ENCODE measurements at regions not wholly inside any gene's neighbourhood (a gene's known extent, or its start where the extent isn't known, plus 50 kb on each side); places are given as distances from the start of the nearest gene placed in this dataset.
A peak's percentile ranks its signal among the peaks of the same experiment; 100 is the strongest.

DNA sequence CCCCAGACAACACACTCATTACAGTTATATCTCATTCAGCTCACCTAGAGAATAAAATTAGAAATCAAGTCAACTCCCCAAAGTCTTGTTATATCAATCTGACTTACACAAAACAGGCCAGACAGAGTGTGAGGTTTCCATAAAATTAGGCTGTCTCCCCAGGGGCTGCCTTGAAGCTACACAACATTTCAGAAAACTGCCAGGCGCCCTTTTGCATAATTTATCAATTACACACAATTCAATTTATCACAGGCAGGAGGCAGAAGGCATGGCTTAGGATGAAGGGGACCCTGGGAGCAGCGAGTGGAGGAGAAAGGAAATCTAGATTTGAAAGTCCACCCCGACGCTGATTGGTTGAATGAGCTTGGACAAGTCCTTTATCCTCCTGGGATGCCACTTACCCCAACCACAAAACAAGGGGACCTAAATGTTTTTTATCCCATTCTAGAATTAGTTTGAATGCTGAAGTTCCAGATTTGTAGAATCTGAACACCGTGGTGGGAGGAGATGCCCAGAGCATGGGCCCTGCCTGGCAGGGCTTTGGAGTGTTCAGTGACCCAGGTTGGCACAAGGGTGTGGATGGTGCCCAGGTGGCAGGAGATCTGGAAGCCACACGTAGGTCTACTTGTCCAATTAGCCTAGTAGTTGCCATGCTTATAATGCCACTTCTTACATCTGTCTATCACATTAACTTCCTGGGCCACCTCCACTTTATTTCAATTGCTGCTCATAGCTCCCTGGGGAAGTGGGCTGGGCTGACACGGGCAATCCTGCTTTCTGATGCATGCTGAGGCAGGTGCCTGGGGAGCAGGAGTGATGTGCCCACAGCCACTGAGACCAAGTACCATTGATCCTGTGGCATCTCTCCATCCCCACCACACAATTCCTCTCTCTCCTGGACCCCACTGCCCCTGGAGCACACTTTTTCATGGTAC lies 119.8 kb upstream of the TLE3 start:
- H3K9me3 ChIP-seq = no peaks in the 10 kb centered on the region
- H3K36me3 ChIP-seq = no peaks in the 10 kb centered on the region
- H3K27ac ChIP-seq = no peak overlapping the region
- no peaks in the 10 kb centered on the region for H3K4me1 ChIP-seq (replicated peaks)
- intact Hi-C loops (cut with DNase I) = no loop called here
- H3K4me3 ChIP-seq = no peak overlapping the region
- DNase-seq (ENCODE audit: low spot score) = no peak
- H3K27me3 ChIP-seq (replicated peaks; ENCODE audit: insufficient read depth) = no peaks in the 10 kb centered on the region
- TF ChIP-seq POLR2A (IDR thresholded peaks at IDR 0.05) = no peak
- TF ChIP-seq CTCF (IDR thresholded peaks at IDR 0.05) = no peak
- WGBS = 93% methylated on average over 7 of the region's 7 CpGs

DNA sequence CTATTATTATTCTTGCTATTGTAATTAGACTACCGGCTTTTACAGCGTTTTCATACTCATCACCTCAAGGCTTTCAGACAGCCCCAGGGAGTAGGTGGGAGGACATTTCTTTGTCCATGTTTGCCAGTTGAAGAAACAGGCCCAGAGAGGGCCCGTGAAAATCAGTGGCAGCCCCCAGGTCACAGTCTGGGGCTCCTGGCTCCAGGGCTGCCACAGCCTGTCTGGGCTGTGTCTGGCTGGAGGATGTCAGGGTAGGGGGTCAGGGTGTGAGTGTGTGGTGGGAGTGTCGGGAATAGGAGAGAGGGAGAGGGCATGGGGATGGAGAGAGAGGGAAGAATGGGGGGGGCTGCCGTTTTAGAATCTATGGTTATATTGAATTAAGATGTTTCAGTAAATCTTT lies 118.2 kb upstream of the TLE3 start:
- TF ChIP-seq POLR2AphosphoS5 (IDR thresholded peaks at IDR 0.05) = no peak
- no peak for TF ChIP-seq POLR2A (IDR thresholded peaks at IDR 0.05)
- TF ChIP-seq CTCF (IDR thresholded peaks at IDR 0.05) = no peak
- H3K4me1 ChIP-seq (replicated peaks) = no peaks in the 10 kb centered on the region
- H3K27me3 ChIP-seq (replicated peaks; ENCODE audit: insufficient read depth) = no peaks in the 10 kb centered on the region
- H3K4me3 ChIP-seq = no peak overlapping the region
- no peaks in the 10 kb centered on the region for H3K9me3 ChIP-seq
- intact Hi-C loops (cut with DNase I) = no loop called here
- no peak for DNase-seq (ENCODE audit: low spot score)
- H3K27ac ChIP-seq = no peak overlapping the region
- WGBS = 83% methylated on average over 5 of the region's 5 CpGs
- H3K36me3 ChIP-seq = no peaks in the 10 kb centered on the region

GRCh38 chr15:70214941-70215635 lies 117.4 kb upstream of the TLE3 start:
- 96% methylated on average over 7 of the region's 7 CpGs for WGBS
- Histone ChIP-seq H3K9me3 (no peaks in the 10 kb centered on the region), H3K4me3 (no peak overlapping the region), H3K27ac (no peak overlapping the region), H3K27me3 (replicated peaks; ENCODE audit: insufficient read depth) (no peaks in the 10 kb centered on the region), H3K36me3 (no peaks in the 10 kb centered on the region), H3K4me1 (replicated peaks) (no peaks in the 10 kb centered on the region)
- no peak for DNase-seq (ENCODE audit: low spot score)
- TF ChIP-seq POLR2A (IDR thresholded peaks at IDR 0.05) (no peak), POLR2AphosphoS5 (IDR thresholded peaks at IDR 0.05) (no peak), CTCF (IDR thresholded peaks at IDR 0.05) (no peak)
- intact Hi-C loops (cut with DNase I) = no loop called here

DNA sequence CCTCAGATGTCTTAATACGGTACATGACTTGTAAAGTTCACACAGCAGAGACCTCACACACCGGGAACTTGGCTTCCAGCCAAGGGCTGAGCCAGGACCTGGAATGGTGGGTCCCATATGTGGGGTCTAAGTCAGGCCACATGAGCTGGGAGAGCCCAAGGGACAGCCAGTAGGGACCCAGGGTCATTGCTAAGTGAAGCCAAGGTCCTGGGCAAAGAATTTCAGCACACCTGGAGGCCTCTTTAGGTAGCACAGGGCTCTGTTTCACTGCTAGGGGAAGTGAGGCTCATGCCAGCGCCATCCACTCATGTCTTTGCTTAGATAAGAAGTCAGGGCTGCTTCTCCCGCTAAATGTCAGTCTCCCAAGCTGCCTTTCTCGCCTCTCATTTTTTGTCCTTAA lies 116.6 kb upstream of the TLE3 start:
- intact Hi-C loops (cut with DNase I) = no loop called here
- 81% methylated on average over 5 of the region's 5 CpGs for WGBS
- H3K36me3 ChIP-seq = no peaks in the 10 kb centered on the region
- H3K27ac ChIP-seq = no peak overlapping the region
- TF ChIP-seq POLR2A (IDR thresholded peaks at IDR 0.05) (no peak), CTCF (IDR thresholded peaks at IDR 0.05) (peak in 1 of 4 experiments; percentile 10)
- H3K9me3 ChIP-seq = no peaks in the 10 kb centered on the region
- DNase-seq (ENCODE audit: low spot score) = no peak
- H3K27me3 ChIP-seq (replicated peaks; ENCODE audit: insufficient read depth) = no peaks in the 10 kb centered on the region
- H3K4me1 ChIP-seq (replicated peaks) = no peaks in the 10 kb centered on the region
- H3K4me3 ChIP-seq = no peak overlapping the region

Data from prostate gland (tissue), 2 donors.